ENCODE measurements at regions not wholly inside any gene's neighbourhood (a gene's known extent, or its start where the extent isn't known, plus 50 kb on each side); places are given as distances from the start of the nearest gene placed in this dataset.
A peak's percentile ranks its signal among the peaks of the same experiment; 100 is the strongest.
"Not testable (repeated sequence)": the region's sequence is repeated elsewhere in the genome, so short reads cannot be mapped to it uniquely, and the experiment has no call there.

DNA sequence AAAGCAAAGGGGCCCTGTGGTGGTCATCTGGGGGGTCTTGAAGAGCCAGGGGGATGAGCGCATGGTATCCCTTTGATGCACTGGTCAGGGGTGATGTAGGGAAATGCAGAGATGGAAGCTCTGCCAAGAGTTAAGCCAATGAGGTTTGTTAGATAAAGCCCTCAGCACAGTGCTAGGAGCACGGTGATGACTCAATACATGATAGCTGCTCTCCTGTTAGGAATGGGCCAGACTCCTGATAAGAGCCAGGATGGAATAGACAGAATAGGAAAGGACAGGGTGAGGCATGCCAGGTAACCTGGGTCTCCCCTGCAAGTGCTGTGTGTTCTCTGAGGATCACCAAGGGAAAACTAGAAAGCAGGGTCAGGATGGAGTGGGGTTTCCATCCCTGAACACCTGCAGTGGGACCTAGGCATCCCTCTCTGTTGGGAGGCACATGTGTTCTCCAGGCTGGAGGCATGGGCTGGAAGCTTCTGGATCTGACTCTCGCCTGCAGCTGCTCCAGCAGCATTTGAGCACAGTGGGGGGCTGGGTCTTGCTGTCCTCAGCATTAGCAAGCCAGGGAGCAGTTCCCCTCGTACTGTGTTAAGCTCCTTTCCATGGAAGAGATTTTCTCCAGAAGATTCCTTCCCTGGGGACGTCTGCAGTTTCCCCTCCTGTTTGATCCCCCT, 71.8 kb upstream of the TIAM2 start:
- DNase-seq, result no peak

DNA sequence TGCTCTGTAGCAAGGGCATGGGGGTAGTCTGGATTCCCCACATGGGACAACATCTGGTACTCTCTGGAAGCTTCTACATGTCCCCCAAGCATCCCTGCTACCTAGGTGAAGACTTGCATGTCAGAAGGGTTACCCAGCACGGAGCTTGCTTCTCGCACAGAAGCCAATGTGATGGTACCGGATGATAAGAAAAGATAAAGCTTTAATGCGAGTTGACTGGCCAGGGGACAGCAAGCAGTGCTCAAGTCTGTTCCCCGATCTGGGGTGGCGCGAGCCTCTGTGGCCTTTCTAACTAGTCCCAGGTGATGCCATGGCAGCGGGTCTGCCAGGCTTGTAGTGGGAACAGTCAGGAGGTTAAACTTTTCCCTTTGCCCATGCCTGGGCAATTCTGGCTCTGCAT, 70.0 kb upstream of the TIAM2 start:
- DNase-seq, result no peak

DNA sequence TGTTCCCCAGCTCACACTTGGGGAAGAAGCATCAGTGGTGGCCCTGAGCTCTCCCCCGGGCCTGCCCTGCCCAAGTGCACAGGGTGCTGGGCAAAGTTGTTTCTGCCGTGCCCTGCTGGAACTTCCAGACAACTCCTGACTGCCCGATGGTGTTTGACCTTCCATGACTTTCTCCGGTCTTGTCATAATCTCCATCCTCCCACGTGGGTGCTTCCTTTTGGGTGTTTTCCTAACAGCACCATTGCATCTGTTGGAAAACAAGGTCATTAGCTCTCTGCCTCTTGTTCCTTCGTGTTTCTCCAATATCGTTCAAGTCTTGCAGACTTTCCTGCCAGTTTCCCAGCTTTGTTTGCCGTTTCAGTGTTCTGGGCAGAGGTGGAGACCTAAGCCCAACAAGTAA, 68.7 kb upstream of the TIAM2 start:
- no peak for DNase-seq

DNA sequence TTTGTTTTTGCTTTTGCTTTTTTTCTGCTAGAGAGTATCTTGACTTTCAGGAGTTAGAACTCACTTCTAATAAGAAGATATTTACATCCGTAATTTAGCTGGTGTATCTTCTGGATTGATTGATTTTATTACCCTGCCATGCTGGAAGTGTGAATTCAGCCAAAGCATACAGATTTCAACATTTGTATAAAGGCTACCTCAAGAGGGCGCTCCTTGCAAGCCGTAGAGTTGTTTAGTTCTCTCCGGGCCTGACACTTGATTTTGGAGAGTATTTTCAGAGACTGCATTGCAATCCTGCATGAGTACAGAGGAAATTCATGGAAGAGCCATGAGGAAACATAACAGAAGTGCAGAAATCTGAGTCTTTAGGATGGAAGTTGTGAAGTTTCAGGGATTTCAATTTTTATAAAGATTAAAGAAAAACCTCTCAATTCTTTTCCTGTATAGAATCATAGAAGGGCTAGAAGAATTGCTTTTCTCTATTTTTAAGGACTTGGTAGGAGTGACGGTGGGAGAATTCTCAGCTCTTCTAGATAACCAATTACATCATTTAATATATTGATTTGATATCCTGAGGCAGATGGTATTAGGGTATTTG, 66.7 kb upstream of the TIAM2 start:
- peak; percentile 46 for DNase-seq

DNA sequence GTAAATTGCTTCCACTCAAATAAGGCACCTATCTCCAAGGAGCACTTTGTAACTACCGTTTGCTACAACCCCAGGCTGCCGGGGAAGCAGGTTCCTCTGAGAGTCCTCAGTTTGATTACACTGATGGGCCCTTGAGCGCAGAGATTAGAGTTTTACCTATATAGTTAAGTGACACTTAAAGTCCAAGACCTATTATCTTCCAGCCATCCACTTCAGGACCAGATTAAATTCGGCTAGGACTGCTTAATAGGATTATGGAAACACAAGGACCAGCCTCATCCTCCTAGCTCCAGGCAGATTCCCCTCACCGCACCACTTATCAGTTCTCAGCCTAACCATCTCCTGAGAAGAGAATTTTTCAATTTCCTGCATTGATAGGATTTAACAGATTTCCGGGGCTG, 64.7 kb upstream of the TIAM2 start:
- no peak for DNase-seq

DNA sequence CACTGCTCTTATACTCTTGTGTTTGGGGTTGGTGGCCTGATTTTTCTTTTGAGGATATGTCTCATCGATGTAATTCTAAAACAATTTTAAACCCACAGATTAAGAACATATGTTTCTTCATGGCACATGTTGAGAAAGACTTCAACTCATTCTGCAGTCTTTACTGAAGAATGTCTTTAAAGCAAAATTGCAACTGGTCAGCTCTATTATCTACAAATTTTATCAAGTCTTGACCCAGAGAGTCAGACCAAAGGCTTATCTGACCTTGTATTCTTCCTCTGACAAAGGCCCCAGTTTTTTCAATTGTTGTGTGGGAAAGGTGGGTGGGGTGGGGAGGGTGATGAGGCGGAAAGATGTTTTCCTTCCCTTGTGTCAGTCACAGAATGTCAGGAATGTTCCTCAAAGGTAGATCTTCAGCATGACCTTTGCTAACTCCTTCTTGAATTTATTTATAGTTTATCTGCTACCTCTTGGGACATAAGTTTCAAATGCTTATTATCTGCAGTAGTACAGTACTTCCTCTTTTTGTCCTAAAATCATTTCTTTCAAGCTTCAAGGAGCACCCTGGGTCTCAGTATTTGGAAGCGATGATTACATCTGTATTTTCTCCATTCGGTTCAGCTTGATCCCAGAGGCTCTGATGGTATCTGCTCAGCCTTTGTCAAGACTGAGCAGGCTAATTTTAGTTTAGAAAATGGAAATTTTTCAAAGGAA, 63.2 kb upstream of the TIAM2 start:
- no peak for DNase-seq

DNA sequence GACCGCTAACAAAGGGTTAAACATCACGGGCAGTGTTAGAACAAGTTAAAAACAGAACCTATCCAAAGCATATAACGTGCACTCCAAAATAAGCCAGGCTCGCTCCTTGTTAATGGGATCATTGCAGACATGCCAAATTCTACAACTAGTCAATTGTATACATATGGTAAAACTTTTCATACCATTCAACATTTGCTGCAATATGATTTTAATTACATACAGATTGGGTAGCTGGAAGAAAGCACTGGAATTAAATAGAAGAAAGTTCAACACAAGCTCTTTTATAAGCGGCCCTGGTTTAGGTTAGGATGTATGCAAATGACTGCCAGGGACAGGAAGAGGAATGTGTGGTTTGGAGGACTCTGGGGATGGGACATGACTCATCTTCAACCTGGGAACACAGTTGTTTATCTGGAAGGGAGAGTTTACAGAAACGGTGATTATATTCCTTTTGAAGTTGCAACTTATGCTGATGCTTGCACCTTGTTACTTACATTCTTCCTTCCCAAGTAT, 62.5 kb upstream of the TIAM2 start:
- DNase-seq, result peak; percentile 14

DNA sequence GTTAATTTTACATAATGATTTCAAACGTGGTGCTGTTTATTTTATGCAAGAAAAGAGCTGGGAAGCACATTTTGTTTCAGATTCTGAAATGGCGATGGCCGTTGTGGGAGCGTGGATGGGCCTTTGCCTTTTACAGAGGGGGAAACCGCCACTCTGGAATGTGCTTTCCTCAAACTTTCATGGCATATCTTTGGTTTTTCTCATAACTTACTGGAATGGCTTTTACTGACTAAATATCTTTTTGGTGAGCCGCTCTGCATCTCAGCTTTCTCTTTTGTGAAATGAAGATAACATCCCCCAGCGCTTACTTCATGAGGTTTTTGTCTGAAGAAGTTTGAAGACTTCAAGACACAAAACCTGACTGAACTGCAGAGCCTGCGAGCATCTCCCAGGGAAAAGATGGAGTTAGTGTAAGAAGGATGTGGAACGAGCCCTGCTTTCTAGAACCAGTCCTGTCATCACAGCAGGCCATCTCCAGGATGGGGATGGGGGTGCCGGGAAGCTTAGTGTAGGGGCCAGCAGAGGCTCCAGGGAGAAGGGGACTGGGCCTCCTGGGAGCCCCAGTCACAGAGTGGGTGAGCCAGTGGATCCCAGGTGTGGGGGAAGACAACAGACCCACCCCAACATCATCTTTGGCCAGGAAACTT, 61.8 kb upstream of the TIAM2 start:
- DNase-seq, result no peak

DNA sequence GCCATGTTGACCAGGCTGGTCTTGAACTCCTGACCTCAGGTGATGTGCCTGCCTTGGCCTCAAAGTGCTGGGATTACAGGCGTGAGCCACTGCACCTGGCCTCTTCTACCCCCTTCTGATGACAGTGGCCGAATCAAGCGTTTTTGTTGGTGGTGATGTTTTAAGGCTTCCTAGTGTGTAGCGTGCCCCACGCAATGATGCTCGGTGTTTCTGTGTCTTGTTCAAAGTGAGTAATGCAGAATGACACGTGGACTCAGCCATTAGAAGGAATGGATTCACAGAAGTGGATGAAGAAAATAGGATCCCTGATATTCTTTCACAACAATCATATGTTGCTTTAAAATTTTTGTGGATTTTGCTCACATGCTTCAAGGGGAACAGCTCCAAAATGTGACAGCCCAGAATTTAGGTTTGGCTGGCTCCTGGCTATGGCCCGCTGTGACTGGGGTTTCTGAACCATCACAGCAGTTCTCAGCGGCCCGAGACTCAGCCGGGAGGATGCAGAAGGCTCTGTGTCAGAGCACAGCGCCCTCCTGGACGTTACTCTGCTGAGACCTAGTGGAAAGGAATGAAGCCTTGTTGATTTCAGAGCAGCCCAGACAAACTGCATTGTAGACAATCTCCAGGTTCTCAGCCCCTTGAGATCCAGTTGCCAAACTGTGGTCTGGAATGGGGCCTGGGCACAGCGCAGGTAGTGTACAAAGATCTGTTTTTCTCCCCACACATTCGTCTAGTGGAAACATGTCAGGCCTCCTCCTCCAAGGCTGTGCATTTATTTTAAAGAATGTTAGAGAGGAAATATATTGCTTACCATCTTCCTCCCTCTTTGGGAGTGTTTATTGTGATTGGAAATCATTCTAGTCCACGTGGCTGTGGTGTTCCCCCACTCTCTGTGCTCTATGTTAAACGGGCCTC, 57.6 kb upstream of the TIAM2 start:
- no peak for DNase-seq

DNA sequence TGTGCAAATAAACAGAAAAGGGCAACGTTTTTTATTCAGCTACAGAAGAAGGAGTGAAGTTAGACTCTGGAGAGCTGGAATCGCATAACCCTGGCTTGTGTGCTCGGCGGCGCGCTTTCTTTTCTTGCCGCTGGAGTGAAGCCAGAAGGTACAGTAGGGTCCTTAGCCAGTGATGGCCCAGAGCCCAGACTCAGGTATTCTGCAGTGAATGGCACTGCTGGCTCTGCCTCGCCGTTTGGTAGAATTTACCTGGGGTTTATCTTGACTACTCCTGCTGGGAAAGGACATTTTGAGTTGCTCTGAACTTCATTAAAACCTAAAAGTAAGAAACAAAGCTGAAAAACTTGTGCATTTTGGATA, 56.9 kb upstream of the TIAM2 start:
- no peak for DNase-seq

DNA sequence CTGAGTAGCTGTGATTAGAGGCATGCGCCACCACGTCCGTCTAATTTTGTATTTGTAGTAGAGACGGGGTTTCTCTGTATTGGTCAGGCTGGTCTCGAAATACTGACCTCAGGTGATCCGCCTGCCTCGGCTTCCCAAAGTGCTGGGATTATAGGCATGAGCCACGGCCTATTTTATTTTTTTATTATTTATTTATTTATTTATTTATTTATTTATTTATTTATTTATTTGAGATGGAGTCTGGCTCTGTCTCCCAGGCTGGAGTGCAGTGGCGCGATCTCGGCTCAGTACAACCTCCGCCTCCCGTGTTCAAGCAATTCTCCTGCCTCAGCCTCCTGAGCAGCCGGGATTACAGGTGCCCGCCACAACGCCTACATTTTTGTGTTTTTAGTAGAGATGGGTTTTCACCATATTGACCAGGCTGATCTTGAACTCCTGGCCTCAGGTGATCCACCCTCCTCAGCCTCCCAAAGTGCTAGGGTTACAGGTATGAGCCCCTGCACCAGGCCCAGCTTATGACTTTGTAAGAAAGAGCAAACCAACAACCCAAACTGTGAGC, 56.3 kb upstream of the TIAM2 start:
- not testable (repeated sequence) for DNase-seq

DNA sequence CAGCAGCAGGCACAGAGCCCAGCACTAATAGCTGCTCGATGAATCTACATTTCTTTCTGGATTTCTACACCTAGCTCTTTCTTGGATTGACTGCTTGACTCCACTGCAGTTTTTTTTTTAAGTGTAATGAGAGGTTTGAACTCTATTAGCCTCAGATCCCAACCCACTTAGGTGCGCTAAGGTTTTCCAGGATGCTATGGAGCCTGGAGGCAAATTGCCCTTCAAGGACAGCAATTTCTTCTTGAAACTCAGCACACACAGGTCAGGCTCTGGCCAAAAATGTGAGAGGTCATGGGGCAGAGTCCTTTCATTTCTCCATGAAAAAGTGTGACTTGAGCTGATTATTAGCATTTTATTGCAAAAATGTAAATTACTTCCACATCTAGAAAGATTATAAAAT, 52.3 kb upstream of the TIAM2 start:
- no peak for DNase-seq

DNA sequence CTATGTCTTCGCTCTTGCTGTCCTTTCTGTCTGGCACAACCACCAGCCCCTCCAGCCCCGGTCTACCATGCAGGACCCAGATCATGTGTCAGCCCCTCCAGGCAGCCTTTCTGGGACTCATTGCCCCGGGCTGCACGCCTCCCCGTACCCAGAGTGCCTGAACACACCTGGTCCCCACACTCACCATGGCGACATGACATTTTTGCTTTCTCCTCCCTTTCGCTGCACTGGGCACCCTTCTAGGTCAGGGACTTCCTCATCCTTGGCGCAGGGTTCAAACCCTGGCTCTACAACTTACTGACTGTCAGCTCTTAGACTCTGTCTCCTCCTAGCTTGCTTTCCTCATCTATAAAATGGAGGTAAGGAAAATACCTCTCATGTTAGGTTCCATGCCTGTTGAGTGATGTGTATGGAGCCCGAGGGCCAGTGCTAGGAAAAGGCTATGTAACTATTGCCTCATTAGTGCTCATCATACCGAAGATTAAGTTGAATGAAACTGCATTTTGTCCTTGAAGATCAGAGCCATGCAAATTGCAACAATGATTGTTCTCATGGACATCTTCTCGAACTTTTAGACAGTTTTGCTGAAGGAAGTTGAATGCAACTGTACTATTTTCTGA, 49.7 kb upstream of the TIAM2 start:
- no peak for DNase-seq

All from NCI-H526 treated with DMSO at 0.1 percent for 48 hours (cell line).